Bone marrow (tissue), 2 donors: ENCODE measurements at regions not wholly inside any gene's neighbourhood (a gene's known extent, or its start where the extent isn't known, plus 50 kb on each side); places are given as distances from the start of the nearest gene placed in this dataset.

Experiments used
- DNase-seq, 2 donors: peaks; one replicate each; lab custom pipeline; 2025; lab: John Stamatoyannopoulos, UW

DNA sequence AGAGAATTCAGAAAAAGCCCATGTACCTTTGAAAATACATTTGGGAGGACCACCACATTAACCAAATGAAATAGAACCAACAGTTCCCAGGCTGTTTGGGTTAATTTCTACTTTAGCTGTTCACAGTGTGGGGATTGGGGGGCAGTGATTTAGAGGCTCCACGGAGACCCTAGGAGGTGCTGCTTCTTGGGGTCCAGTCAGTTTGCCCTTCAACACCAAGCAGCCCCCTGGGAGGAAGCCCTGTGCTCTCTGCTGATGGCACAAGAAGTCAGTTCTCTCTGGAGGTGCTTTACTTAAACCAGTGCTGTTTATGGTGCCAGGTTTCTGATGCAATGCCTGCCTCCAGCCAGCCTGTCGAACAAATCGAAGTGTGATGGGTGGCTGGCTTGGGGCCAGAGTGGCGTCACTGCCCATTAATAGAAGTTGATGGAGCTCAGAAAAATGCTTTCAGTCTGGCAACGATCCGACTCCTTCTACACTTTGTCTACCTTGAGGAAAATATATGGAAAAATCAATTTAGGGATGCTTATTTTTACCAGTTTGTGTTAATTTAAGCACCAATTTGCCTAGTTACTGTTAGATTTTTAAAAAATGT lies 134.0 kb downstream of the SNX18 start:
- no peak for DNase-seq

DNA sequence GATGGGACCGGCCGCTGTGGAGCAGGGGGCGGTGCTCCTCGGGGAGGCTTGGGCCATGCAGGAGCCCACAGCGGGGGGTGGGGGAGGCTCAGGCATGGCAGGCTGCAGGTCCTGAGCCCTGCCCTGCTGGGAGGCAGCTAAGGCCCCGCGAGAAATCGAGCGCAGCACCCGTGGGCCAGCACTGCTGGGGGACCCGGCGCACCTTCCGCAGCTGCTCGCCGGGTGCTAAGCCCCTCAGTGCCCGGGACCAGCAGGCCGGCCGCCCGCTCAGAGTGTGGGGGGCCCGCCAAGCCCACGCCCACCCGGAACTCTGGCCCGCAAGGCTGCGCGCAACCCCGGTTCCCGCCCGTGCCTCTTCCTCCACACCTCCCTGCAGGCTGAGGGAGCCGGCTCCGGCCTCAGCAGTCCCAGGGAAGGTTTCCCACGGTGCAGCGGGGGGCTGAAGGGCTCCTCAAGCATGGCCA lies 131.5 kb downstream of the SNX18 start:
- no peak for DNase-seq

DNA sequence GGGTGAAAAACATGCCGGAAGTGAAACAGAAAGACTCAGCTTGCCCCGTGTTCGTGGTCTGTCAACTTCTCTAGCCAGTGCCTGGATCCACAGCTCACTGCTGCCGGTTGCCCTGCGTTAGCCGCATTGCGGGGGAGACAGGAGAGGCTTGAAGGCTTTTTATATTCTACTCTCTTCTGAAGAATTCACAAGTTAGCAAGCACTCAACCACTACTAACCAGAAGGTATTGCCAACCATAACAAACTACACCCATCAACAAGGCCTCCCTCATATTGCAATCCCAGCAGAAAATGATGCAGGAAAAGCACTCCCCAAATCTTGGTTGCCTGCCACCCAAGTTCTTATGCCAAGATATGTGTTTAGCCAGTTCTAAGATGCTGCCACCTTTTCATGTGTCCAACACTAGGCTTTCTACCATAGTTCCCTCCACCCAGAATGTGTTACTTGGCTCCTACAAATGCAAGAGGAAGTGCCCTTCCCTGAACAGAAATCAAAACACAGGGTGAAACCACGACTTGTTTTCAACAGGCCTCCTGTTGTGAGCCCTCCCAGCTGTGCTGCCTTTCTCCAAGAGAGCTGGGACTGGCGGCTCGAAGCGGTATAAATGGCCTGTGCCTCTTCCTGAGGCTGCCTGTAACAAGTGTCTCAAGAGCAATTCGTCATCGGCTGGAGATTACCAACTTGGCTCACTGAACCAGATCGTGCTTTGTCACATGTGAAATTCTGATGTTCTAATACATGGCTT lies 129.0 kb downstream of the SNX18 start:
- peak; percentile 24 to 78 for DNase-seq

DNA sequence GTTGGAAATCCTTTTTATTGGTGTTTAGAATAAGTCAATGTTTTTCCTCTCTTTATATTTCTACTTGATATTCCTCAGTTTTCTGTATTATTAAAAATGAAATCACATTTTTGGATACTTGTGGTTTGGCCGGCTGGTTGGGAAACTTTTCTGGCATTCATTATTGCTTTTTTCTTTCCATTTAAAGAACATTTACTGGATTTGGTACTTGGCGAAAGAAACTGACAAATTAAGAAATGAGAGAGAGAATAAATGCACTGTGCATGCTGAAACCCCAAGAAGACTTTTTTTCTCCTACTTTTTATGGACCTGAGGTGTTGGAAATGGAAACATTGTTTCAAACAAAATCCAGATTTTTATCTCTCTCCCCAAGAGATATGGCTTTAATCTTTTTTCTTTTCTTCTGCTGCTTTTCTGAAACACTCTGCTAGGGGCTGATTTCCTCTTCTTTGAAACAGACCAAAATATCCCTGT lies 128.4 kb downstream of the SNX18 start:
- DNase-seq = no peak

DNA sequence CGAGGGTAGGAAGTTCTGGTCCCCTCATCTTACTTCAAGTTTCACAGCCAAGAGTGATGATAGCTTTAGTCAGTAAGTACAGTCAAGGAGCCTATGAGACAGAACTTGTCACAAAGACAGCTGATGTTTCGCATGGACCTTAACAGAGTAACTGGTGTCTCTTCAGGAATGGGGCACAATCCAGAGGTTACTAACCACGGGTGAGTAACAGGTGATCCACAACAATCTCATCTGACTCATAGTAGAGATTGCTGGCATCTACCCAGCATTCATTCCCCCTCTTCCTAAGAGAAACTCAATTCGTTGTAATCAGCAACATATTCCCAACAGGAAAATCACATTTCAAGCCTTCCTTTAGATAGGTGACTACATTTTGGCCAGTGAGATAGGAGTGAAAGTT lies 126.7 kb downstream of the SNX18 start:
- DNase-seq = no peak

DNA sequence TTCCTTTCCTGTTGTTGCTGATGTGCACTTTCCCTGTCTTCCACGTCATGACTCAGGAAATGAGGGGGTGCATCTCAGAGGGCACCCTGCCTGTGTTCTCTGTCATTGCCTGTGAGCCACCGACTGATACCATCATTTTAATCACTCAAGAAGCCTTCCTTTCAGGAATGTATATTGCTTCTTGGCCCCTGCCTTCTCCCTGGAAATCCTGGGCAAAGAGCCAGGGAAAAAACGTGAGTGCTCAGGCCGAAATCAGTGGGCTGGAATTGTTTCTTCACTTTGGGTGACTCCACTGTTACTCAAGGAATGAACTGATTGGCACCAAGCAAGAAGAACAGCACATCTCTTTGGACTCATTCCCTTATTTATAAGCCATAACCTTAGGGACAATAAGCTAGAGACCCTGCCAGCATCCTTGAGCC lies 126.1 kb downstream of the SNX18 start:
- DNase-seq = no peak

DNA sequence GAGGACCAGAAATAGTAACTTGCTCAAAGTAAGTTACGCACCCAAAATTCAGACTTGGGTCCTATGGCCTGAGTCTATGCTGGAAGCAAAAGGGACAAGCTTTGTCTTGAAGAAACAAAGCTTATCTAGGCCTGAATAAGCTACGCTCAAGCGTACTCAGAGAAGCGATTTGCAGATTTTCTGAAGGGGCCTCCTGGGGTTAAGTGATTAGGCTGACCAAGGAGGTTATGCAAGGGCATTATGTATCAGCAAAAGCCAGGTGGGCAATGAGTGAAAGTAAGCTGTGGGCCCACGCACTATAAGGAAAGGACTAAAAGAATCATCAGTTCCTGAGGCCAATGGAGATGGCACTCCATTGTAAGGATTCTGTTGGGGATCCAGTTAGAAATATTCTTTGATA lies 122.1 kb downstream of the SNX18 start:
- DNase-seq = no peak

DNA sequence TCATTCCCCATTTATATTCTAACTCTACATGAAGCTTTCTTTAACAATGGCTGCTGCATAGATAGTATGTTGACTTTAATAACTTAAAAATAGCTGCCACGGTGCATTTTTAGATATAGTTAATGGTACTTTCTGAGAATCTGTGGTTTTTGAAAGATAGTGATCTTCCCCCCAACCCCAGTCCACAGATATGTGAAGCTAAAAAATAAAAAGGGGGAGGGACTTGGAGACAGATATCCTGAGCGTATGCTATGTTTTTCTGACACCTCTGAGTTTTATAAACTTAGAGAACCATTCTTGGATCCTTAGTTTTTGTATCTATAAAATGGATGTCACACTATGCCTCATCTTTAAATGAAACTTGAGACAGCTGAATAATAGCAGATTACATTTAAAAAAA lies 120.5 kb downstream of the SNX18 start:
- DNase-seq = no peak

DNA sequence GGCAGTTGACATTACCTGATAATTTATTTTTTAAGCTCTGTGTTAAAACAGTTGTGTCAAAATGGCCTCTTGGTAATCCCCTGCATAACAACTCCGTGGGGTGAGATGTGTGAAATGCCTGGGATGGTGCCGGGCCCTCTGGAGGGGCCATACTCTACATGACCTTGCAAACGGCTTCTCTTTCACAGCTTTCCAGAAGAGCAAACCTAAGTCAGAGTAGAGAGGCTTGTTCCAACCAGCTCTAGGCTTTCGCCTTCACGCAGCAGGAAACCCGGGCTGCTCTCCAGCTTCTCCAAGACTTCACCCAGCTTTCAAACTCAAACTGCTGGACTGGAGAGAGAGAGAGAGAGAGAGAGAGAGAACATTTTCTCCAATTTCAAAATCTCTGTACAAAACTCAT lies 120.1 kb downstream of the SNX18 start:
- no peak for DNase-seq

DNA sequence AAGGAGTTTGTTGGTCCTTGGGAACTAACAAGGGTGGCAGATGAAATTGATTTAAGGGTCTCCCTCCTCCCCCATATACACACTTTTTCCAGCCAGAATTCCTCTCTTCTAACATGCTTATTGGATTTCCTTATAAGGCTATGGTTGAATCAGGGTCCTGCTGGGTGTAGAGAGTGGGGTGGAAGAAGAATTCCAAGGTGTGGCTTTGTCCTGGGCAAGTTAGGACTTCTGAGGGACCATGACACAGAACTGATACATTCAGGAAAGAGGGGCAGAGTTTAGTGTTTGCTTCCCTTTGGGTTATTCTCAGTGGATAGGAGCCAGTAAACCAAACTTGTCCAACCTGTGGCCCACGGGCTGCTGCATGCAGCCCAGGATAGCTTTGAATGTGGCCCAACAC lies 116.5 kb downstream of the SNX18 start:
- no peak for DNase-seq

DNA sequence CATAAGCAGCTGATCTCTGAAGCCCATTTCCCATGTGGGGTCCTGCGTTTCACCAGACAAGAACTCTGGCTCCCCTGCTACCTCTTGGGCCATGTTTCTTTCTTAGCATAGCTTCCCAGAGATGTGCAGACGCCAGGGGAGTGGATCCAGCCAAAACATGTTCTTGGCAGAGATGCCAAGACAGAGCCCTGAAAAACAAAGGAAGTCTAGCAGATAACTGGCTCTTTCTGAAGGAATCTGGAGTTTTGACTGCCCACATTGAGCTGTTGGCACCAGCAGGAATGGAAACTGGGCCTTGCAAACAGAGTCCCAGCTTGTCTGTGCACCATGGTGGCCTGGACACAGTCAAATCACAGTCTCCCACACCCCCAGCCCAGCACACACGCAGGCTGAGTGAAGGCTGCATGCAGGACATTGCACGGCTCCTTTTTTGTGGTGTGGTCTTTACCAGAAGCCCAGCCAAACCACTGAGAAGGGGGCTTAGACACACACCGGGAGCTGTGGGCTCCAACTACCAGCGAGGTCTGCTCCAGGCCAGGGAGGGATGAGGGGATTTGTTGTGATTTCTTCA lies 114.7 kb downstream of the SNX18 start:
- no peak for DNase-seq

DNA sequence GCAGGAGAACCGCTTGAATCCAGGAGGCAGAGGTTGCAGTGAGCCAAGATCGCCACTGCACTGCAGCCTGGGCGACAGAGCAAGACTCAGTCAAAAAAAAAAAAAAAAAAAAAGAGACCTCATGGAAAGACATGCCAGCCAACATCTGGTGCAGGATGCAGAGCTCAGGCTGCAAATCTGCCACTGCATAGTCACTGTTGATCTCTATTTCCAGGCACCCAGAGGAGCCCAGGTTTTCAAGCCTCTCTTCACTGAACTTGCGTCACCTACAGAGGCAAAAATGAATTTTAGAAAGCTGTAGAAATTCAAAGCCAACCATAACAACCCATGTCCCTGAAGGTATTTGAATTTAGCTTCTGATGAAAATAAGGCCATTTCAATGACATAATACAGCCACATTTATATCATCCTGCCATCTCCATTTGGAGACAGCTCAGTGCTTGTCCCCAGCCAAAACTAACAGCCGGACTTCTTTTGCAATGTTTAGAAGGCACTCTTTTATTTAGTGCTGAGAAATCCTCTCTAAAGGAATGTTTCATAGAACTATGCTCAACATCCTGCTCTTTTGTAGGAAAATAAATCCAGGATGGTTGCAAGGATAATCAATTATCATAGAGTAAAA lies 113.3 kb downstream of the SNX18 start:
- no peak for DNase-seq

DNA sequence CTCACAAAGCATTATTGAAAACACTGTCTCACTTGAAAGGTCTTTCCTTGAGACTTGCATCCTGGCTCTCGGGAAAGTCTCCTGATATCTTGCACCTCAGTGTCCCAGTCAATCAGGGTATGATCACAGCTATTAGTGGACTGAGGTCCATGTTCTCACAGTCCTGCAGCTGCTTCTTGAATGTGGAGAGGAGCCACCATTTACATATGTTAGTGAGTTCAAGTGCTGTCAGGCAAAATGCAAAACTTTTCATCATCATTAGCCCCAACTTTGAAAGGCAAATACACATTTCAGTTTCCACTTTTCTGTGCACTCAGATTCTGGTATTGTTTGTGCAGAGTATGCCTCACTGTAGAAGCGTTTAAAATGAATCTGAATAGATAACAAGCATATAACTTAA lies 111.6 kb downstream of the SNX18 start:
- no peak for DNase-seq

DNA sequence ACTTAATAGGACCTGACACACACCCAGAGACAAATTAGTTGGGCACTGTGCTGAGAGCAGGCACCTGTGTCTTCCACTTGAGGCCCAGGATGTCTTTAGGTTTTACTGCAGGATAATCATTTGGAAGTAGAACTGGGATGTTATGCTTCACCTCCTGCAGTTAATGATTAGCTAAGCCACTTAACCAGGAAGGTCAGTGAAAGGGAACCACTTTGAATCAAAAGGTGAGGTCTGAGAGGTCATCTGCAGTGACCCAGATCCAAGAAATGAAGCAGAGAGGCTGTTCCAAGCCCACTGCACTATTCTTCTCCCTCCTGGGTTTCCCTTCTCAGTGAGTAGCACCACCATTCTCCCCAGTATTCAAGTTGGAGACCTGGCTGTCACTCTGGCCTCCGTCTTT lies 110.5 kb downstream of the SNX18 start:
- no peak for DNase-seq

DNA sequence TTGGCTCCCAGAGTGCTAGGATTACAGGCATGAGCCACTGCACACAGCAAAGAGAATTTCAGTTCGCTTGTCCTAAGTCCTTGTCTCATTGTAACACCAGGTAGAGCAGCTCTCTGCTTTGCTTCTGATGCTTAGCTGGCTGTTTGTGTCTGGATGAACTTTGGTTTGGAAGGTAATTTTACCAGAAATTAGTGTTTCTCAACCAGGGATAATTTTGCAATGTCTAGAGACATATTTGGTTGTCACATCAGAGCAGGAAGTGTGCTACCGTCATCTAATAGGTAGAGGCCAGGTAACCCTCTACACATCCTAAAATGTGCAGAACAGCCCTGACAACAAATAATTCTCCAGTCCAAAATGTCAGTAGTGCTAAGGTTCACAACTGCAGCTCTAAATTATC lies 108.8 kb downstream of the SNX18 start:
- no peak for DNase-seq

DNA sequence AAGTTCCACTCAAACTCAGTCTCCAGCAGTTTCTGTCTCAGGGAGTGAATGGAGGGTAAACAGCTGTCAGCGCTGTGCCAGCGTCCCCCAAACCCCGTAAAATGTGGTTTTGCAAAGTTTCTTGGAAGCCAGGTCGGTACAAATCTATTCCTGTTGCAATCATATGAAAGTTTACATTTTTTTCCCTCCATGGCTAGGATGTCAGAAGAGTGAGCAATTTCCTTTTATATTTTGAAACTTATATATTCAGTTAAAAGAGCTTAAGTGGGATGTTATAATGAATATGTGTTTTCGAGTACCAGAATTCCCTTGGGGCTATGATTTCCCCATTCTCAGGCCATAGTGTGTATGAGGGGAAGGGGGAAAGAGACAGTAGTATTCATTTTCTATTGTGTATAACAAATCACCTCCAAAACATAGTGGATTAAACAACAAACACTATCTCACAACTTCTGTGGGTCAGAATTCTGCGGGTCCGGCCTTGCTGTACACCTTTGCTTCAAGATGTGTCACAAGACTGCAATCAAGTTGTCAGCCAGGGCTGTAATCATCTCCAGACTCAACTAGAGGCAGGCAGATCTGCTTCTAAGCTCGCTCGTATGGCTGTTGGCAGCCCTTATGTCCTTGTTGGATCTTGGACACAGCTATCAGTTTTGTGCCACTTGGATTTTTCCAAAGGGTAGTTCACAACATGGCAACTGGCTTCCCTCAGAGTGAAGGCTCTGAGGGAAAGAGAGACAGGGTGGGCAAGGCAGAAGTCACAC lies 107.4 kb downstream of the SNX18 start:
- peak in 1 of 2 donors; percentile 23 for DNase-seq

DNA sequence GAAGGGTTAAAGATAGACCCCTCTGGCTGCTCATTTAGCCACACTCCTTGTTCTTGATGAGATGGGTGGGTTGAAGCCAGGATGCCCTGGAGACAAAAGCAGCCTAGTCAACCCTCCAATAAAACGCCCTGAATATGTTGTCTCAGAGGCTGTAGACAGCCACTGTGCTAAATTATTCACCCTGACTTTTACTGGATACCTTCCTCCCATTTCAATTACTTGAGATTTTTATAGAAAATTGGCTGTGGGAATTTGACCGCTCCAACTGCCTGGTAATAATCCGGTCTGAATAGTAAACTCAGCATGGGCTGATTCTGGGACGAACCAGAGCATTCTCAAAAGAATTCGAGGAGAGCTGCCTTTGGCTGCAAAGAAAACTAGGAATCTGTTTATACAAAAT lies 104.2 kb downstream of the SNX18 start:
- DNase-seq = no peak

DNA sequence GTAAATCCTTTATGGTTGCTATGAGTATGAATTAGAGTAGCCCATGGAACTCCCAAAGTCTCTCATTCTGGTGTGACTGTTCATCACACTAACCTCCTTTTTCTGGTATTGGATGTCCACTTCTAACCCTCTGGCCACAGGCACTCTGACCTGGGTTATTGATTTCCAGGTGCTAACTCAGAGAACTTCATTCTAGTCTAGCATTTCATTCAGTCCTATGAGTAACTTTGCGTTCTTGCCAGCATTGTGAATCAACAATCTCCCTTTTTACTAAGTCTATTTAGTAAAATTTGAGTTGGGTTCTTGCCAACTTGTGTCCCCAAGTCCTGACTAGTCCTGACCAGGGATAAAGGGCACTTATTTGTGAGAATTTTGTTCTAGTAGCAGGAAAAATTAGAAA lies 103.5 kb downstream of the SNX18 start:
- DNase-seq = no peak

DNA sequence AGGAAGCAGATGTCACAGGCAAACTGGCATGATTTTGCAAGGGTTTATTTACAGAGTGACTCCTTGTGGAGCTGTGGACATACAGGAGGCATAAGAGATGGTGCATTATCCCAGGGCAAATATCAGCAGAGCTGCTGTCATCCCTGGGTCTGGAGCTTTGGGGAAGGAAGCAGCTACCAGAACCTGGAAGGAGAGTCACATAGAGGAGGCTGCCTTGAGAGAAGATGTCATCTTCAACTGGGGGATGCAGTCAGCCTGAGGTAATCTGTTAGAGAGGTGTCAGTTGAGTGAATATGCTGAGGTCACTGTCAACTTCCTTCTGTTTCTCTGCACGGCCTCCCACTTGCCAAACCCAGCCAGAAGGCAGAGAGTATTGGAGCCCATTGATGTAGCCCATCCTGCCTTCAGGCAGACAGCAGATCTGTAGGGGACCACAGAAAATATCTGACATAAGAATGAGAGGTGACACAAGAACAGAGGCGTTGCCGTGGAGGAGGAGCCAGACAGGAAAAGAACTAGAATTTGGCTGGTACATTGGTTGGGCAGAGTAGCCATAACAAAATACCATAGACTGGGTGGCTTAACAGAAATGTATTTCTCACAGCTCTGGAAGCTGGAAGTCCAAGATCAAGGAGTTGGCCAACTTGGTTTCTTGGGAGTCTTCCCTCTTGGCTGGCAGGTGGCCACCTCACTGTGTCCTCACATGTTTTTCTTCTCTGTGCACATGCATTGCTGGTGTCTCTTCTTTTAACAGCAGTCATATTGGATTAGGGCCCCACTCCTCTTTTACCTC lies 102.8 kb downstream of the SNX18 start:
- DNase-seq = peak in 1 of 2 donors; percentile 65

DNA sequence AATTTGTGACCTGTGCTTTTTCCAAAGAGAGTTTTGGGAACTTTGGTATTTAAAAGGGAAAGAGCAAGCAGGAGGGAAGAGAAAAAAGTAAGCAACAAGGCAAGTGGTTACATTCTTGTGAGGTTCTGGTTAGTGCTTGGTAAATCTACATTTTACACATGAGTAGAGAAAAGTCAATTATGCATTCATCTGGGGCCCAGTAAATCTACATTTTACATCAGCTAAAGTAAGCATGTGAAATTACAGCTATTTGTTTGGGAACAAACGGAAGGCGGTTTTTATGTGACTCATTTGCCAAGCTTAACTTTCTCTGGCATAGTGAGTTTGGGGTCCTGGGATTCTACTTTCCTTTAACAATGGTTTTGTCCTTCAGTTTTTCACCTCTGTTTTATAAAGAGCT lies 102.2 kb downstream of the SNX18 start:
- no peak for DNase-seq

DNA sequence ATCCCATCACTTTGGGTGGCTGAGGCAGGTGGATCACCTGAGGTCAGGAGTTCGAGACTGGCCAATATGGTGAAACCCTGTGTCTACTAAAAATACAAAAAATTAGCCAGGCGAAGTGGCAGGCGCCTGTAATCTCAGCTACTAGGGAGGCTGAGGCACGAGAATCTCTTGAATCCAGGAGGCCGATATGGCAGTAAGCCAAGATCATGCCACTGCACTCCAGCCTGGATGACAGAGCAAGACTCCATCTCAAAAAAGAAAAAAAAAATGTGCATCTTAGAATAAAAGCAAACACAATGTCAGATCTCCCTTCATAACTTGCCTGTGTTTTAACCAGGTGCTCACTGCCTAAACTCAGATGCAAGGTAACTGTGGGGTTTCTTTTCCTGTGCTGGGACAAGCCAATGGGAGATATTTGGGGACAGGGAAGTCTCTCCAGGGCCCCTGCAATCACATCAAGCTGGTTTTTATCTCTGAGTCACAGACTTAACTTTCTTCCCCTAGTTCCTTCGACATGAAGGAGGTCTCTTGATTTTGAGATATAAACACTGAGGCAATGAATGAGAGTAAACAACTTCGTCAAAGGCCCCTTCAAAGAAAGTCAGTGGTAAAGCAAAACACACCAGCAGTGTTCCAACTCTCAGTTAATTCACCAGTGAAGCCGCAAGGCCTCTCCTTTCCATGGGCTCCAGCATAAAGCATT lies 99.1 kb downstream of the SNX18 start:
- peak in 1 of 2 donors; percentile 27 for DNase-seq
